ENCODE measurements at regions not wholly inside any gene's neighbourhood (a gene's known extent, or its start where the extent isn't known, plus 50 kb on each side); places are given as distances from the start of the nearest gene placed in this dataset.

GRCh38 chr17:30600060-30600829, 123.0 kb downstream of the GOSR1 start (continued):
- TF ChIP-seq GLMP (CRISPR knock-in tag; IDR thresholded peaks at IDR 0.05; ENCODE audit: borderline replicate concordance) (no peak), STAT5B (CRISPR knock-in tag; IDR thresholded peaks at IDR 0.05) (no peak), ZKSCAN8 (CRISPR knock-in tag; IDR thresholded peaks at IDR 0.05; ENCODE audit: borderline replicate concordance) (peak; percentile 100), EP300 (IDR thresholded peaks at IDR 0.05; ENCODE audit: low read depth in 2 of 2, low read length in 2 of 2) (no peak), EP300 (CRISPR knock-in tag; IDR thresholded peaks at IDR 0.05; ENCODE audit: borderline replicate concordance) (no peak), ZFP91 (CRISPR knock-in tag; IDR thresholded peaks at IDR 0.05; ENCODE audit: borderline replicate concordance) (peak; percentile 89; the same call in 1 of the 2 replicates), ZNF382 (CRISPR knock-in tag; IDR thresholded peaks at IDR 0.05; ENCODE audit: borderline replicate concordance) (no peak), ZSCAN31 (CRISPR knock-in tag; IDR thresholded peaks at IDR 0.05; ENCODE audit: low read depth) (no peak), GTF2F1 (IDR thresholded peaks at IDR 0.05; ENCODE audit: low read length) (no peak), NPAS2 (CRISPR knock-in tag; IDR thresholded peaks at IDR 0.05; ENCODE audit: borderline replicate concordance) (no peak), E2F1 (CRISPR knock-in tag; IDR thresholded peaks at IDR 0.05) (peak; percentile 58; the same call in 1 of the 2 replicates), ZNF639 (CRISPR knock-in tag; conservative IDR thresholded peaks at IDR 0.05) (no peak), NR2F6 (IDR thresholded peaks at IDR 0.05) (no peak), NR2F6 (CRISPR knock-in tag; IDR thresholded peaks at IDR 0.05) (peak; percentile 29; the same call in 1 of the 2 replicates), TFE3 (CRISPR knock-in tag; IDR thresholded peaks at IDR 0.05) (peak; percentile 52; the same call in 1 of the 2 replicates), PRMT3 (CRISPR knock-in tag; IDR thresholded peaks at IDR 0.05; ENCODE audit: borderline replicate concordance, low read depth) (peak; percentile 42; the same call in 1 of the 2 replicates), MED13 (CRISPR knock-in tag; IDR thresholded peaks at IDR 0.05) (no peak), RNF2 (conservative IDR thresholded peaks at IDR 0.05; ENCODE audit: low read depth) (no peak), ZMAT5 (CRISPR knock-in tag; IDR thresholded peaks at IDR 0.05; ENCODE audit: borderline replicate concordance, low read depth) (no peak), SP1 (IDR thresholded peaks at IDR 0.05) (no peak), SP1 (CRISPR knock-in tag; IDR thresholded peaks at IDR 0.05) (0 out of 2 replicates have a peak, but pooled peaks have one; percentile 13), HIVEP1 (CRISPR knock-in tag; IDR thresholded peaks at IDR 0.05) (peak; percentile 83), ZBTB38 (CRISPR knock-in tag; IDR thresholded peaks at IDR 0.05) (peak; percentile 47; the same call in 1 of the 2 replicates), ZNF329 (CRISPR knock-in tag; IDR thresholded peaks at IDR 0.05; ENCODE audit: low read depth) (peak; percentile 88)
